RWPE2 (cell line): ENCODE measurements at regions not wholly inside any gene's neighbourhood (a gene's known extent, or its start where the extent isn't known, plus 50 kb on each side); places are given as distances from the start of the nearest gene placed in this dataset.

Source experiments
- ATAC-seq: fragments of 200-7000 bp; cut with Tn5 transposase; 3 replicates; pipeline ENCODE4 v1.9.1; 2021; ENCODE audit warnings: low read depth
- DNase-seq: peaks from one replicate; pipeline ENCODE4 v3.0.0-alpha.2; 2020; ENCODE audit warnings: low spot score
- H3K27ac ChIP-seq: fragments of 450-650 bp; 2 replicates; pipeline ENCODE4 v1.5.1; 2017; ENCODE audit warnings: mild to moderate bottlenecking; ENCODE audit not compliant: poor library complexity, severe bottlenecking
- H3K27me3 ChIP-seq: fragments of 250-450 bp; sonication (Bioruptor Pico); 2 replicates; pipeline ENCODE4 v1.5.1; 2021; ENCODE audit warnings: mild to moderate bottlenecking, moderate library complexity; ENCODE audit not compliant: insufficient read depth, poor library complexity, severe bottlenecking
- H3K36me3 ChIP-seq: fragments of 250-450 bp; sonication (Bioruptor Pico); 2 replicates; pipeline ENCODE4 v1.5.1; 2020; ENCODE audit warnings: low read depth, mild to moderate bottlenecking, moderate library complexity
- H3K4me1 ChIP-seq: fragments of 250-450 bp; sonication (Bioruptor Pico); 2 replicates; pipeline ENCODE4 v1.5.1; 2021; ENCODE audit warnings: mild to moderate bottlenecking, moderate library complexity; ENCODE audit not compliant: insufficient read depth, poor library complexity, severe bottlenecking
- H3K4me3 ChIP-seq: fragments of 250-450 bp; sonication (Bioruptor Pico); 2 replicates; pipeline ENCODE4 v1.5.1; 2021; ENCODE audit warnings: mild to moderate bottlenecking, moderate library complexity; ENCODE audit not compliant: severe bottlenecking
- H3K9me3 ChIP-seq: fragments of 250-450 bp; sonication (Bioruptor Pico); 2 replicates; pipeline ENCODE4 v1.5.1; 2021; ENCODE audit warnings: mild to moderate bottlenecking, moderate library complexity; ENCODE audit not compliant: severe bottlenecking
- TF ChIP-seq, protein P1 (sequence below): fragments of 450-650 bp; IDR thresholded peaks from one replicate; pipeline ENCODE4 v1.5.1; 2017; ENCODE audit warnings: mild to moderate bottlenecking, moderate library complexity; ENCODE audit not compliant: poor library complexity, severe bottlenecking

DNA sequence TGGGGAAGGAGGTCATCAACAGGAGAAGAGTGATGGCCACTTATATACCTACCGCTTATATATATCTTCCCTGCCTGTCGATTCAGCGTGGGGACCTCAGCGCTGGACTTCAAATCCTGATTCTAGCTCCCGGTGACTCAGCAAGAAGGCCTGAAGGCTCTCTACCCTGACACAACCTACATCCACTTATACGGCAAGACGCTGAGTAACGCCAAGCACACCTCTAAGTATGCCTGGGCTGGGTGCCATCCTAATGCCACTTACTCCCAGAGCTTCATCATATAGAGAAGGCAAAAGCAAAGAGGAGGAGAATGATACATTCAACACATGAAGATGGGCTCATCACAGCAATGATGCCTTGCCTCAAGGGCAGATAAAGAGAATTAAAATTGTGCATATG, 198.3 kb downstream of the CHIC2 start:
- Histone ChIP-seq H3K36me3 (no peaks in the 10 kb centered on the region), H3K4me3 (no peak overlapping the region), H3K4me1 (no peaks in the 10 kb centered on the region), H3K27me3 (no peaks in the 10 kb centered on the region), H3K9me3 (no peaks in the 10 kb centered on the region), H3K27ac (no peak overlapping the region)
- TF ChIP-seq, protein P1, sequence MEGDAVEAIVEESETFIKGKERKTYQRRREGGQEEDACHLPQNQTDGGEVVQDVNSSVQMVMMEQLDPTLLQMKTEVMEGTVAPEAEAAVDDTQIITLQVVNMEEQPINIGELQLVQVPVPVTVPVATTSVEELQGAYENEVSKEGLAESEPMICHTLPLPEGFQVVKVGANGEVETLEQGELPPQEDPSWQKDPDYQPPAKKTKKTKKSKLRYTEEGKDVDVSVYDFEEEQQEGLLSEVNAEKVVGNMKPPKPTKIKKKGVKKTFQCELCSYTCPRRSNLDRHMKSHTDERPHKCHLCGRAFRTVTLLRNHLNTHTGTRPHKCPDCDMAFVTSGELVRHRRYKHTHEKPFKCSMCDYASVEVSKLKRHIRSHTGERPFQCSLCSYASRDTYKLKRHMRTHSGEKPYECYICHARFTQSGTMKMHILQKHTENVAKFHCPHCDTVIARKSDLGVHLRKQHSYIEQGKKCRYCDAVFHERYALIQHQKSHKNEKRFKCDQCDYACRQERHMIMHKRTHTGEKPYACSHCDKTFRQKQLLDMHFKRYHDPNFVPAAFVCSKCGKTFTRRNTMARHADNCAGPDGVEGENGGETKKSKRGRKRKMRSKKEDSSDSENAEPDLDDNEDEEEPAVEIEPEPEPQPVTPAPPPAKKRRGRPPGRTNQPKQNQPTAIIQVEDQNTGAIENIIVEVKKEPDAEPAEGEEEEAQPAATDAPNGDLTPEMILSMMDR, result no peak
- DNase-seq (no peak), ATAC-seq (no peak)

DNA sequence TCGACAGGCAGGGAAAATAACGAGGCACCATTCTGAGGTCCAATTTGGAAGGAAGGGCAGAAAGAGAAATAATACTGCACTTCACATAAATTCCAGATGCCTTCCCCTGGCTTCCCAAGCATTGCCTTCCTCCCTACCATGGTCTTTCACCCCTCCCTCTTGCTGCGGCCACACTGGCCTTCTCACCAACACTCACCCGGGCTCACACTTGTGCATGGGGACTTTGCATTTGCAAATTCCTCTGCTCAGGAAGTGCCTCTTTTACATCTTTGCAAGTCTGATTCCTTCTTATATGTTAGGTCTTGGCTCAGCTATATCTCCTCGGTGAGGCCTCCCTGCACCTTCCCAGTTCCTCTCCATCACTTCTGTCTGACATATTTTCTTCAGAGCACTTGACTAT, 199.4 kb downstream of the CHIC2 start:
- H3K36me3 ChIP-seq, result no peaks in the 10 kb centered on the region
- ATAC-seq (no peak), DNase-seq (no peak)
- no peaks in the 10 kb centered on the region for H3K27me3 ChIP-seq
- TF ChIP-seq, protein P1, result no peak
- H3K4me1 ChIP-seq, result no peaks in the 10 kb centered on the region
- no peaks in the 10 kb centered on the region for H3K9me3 ChIP-seq
- no peak overlapping the region for H3K4me3 ChIP-seq
- no peak overlapping the region for H3K27ac ChIP-seq

DNA sequence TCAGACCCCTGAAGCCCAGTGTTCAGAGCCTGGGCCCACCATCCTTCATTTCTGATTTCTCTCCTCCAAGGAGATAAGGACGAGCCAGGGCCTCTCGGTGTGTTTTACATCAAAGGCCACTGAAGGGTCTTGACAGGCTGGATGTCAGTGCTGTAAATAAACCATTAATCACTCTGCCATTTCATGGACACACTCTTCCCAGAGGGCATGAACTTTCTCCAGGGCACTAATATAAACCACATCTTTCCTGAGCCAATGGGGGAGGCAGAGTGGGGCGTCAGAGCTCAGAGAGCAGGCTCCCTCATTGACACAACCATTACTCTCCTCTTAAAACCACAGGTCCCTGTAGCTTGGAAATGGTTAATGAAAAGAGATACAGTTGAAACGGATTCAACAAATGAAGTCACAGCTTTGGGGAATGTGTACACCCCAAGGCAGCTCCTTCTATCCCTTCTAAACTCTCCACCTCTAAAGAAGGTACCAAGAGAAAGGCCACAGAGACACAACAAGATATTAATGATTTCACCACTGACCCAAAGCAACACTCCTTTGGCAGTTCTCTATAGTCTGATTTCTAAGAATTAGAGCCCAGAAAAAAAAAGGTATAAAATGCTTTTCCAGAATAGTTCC, 200.6 kb downstream of the CHIC2 start:
- no peak overlapping the region for H3K27ac ChIP-seq
- TF ChIP-seq, protein P1, result no peak
- no peak for ATAC-seq

DNA sequence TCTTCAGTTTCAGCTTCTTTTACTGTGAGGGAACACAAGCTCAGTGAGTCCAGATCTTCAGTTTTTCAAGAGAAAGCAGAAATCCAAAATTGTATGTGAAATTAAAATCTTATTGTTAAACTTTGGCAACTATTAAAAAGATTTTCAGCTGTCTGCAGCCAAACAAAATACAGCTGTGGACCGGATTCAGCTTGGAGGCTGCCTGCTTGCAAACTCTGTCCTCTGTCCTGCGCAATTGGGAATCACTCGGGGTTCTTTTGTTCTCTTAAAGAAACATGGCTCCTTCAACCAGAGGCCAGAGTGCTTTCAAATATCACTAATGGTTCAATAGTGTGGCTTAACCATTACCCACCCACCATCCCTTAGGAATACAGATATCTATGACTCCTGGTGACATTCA, 201.2 kb downstream of the CHIC2 start:
- no peak overlapping the region for H3K4me3 ChIP-seq
- no peaks in the 10 kb centered on the region for H3K9me3 ChIP-seq
- ATAC-seq (no peak), DNase-seq (no peak)
- no peaks in the 10 kb centered on the region for H3K4me1 ChIP-seq
- H3K36me3 ChIP-seq, result no peaks in the 10 kb centered on the region
- no peak overlapping the region for H3K27ac ChIP-seq
- H3K27me3 ChIP-seq, result no peaks in the 10 kb centered on the region
- TF ChIP-seq, protein P1, result no peak

More for the DNA sequence above, 200.6 kb downstream of the CHIC2 start:
- Histone ChIP-seq H3K9me3 (no peaks in the 10 kb centered on the region), H3K4me3 (no peak overlapping the region), H3K4me1 (no peaks in the 10 kb centered on the region), H3K27me3 (no peaks in the 10 kb centered on the region), H3K36me3 (no peaks in the 10 kb centered on the region)
- no peak for DNase-seq

DNA sequence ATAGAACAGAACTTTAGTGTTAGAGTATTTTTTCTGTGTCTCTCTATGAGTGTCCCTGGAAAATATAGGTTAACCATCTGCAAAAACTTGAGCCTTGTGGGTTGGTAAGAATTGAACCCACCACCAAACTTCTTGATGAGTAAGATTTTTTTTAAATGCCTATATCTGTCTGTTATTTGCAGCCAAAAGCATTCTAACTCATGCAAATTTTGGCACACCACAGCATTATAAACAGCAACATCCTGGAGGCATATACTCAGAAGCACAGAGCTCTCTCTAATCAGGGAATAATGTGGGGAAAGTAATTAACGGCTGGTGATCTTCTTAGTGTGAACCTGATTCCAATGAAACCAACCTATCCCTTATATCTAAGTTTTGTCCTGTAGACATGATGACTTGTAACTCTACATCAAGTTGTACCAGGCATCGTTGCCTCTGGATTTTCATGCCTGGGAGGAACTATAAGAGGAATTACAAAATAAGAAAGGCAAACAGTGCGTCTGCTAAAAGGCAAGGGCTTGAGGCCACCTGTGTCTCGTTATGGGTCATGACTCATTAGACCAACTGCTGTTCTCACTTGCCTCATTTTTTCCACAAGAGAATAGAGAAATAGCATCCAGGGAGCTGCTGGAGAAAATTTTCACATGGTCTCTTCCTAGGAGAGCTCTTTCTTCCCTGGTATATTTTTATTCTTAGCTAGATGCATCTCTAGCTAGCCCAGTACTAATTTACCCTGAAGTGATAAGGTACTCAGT, 202.4 kb downstream of the CHIC2 start:
- Histone ChIP-seq H3K27me3 (no peaks in the 10 kb centered on the region), H3K36me3 (no peaks in the 10 kb centered on the region), H3K4me1 (no peaks in the 10 kb centered on the region), H3K9me3 (no peaks in the 10 kb centered on the region), H3K27ac (no peak overlapping the region), H3K4me3 (no peak overlapping the region)
- TF ChIP-seq, protein P1, result no peak
- DNase-seq, result no peak
- ATAC-seq, result no peak
